SK-N-SH (cell line): ENCODE measurements at regions not wholly inside any gene's neighbourhood (a gene's known extent, or its start where the extent isn't known, plus 50 kb on each side); places are given as distances from the start of the nearest gene placed in this dataset.

ENCODE experiments used
- CTCF ChIA-PET: fragments of 300-600, 350-600 bp; formaldehyde crosslinking; extraction: SDS; loops from one replicate; lab custom pipeline; 2021; lab: Yijun Ruan, JAX
- POLR2A ChIA-PET: fragments of 350-600 bp; sonication (Branson Sonifier 250); formaldehyde crosslinking; extraction: SDS; loops from one replicate; lab custom pipeline; 2020; ENCODE audit warnings: antibody characterized with exemption, inconsistent platforms; lab: Yijun Ruan, JAX
- DNase-seq: peaks from one replicate; pipeline ENCODE4 v3.0.0; 2012
- H2AFZ ChIP-seq: fragments of 200-600 bp; sonication (generic); 2 replicates; pipeline ENCODE4 v1.8.1; 2016; ENCODE audit warnings: antibody characterized with exemption, mild to moderate bottlenecking, low read depth
- H3F3A ChIP-seq: fragments of 200-600 bp; sonication (generic); replicated peaks from 2 replicates; pipeline ENCODE3; 2016; ENCODE audit warnings: antibody characterized with exemption, mild to moderate bottlenecking; ENCODE audit not compliant: insufficient read depth
- H3K27ac ChIP-seq, 2 experiments: fragments of 200-500 bp in 1 of 2; fragments of 200-600 bp in 1 of 2; sonication (Bioruptor generic) in 1 of 2; sonication (generic), shearing (Covaris generic) in 1 of 2; 2 replicates each; pipeline versions ENCODE4 v1.5.1 to v1.6.1; 2014 to 2016; ENCODE audit warnings: low read depth in 2 of 2, inconsistent platforms in 1 of 2, low read length in 1 of 2, mild to moderate bottlenecking in 1 of 2, mixed read lengths in 1 of 2
- H3K27me3 ChIP-seq: fragments of 200-600 bp; sonication (generic), shearing (Covaris generic); 2 replicates; pipeline ENCODE4 v1.6.1; 2016; ENCODE audit warnings: mixed run types; ENCODE audit not compliant: insufficient read depth
- H3K36me3 ChIP-seq, 2 experiments: fragments of 200-500 bp in 1 of 2; fragments of 200-600 bp in 1 of 2; sonication (Bioruptor generic) in 1 of 2; sonication (generic) in 1 of 2; replicated peaks in 1 of 2; 2 replicates each; pipeline versions ENCODE3 to v1.5.1; 2014 to 2016; ENCODE audit warnings: low read length in 1 of 2, mild to moderate bottlenecking in 1 of 2; ENCODE audit not compliant: insufficient read depth in 2 of 2, control insufficient read depth in 1 of 2
- H3K4me1 ChIP-seq, 2 experiments: fragments of 200-500 bp in 1 of 2; fragments of 200-600 bp in 1 of 2; sonication (Bioruptor generic) in 1 of 2; sonication (generic), shearing (Covaris generic) in 1 of 2; 2 replicates each; pipeline versions ENCODE4 v1.5.1 to v1.6.1; 2014 to 2016; ENCODE audit warnings: low read depth in 1 of 2, low read length in 1 of 2, mixed run types in 1 of 2; ENCODE audit not compliant: insufficient read depth in 2 of 2, control insufficient read depth in 1 of 2
- H3K4me2 ChIP-seq: fragments of 200-600 bp; sonication (generic), shearing (Covaris generic); 2 replicates; pipeline ENCODE4 v1.6.1; 2017; ENCODE audit warnings: mixed run types
- H3K4me3 ChIP-seq, 2 experiments: fragments of 200-500 bp in 1 of 2; fragments of 200-600 bp in 1 of 2; sonication (Bioruptor generic) in 1 of 2; sonication (generic), shearing (Covaris generic) in 1 of 2; 2 replicates each; pipeline versions ENCODE4 v1.5.1 to v1.8.1; 2014 to 2016; ENCODE audit warnings: low read depth in 2 of 2, inconsistent platforms in 1 of 2, low read length in 1 of 2, mild to moderate bottlenecking in 1 of 2, mixed read lengths in 1 of 2, moderate library complexity in 1 of 2
- H3K79me2 ChIP-seq: fragments of 200-600 bp; sonication (generic); 2 replicates; pipeline ENCODE4 v1.8.1; 2017; ENCODE audit warnings: mild to moderate bottlenecking; ENCODE audit not compliant: insufficient read depth
- H3K9ac ChIP-seq: fragments of 200-600 bp; sonication (generic); 2 replicates; pipeline ENCODE4 v1.6.1; 2017; ENCODE audit warnings: mixed run types
- H3K9me2 ChIP-seq: fragments of 200-600 bp; sonication (generic); 2 replicates; pipeline ENCODE4 v1.6.1; 2017; ENCODE audit warnings: mixed run types
- H3K9me3 ChIP-seq: fragments of 200-600 bp; sonication (generic); 2 replicates; pipeline ENCODE4 v1.6.1; 2017; ENCODE audit warnings: mixed run types, mild to moderate bottlenecking, moderate library complexity
- H4K20me1 ChIP-seq: fragments of 200-600 bp; sonication (generic); 2 replicates; pipeline ENCODE4 v1.6.1; 2017; ENCODE audit warnings: mild to moderate bottlenecking, mixed run types; ENCODE audit not compliant: insufficient read depth
- FOXM1 ChIP-seq: IDR thresholded peaks from 2 replicates; pipeline ENCODE4 v1.4.0; 2012; ENCODE audit warnings: low read depth, mild to moderate bottlenecking
- GABPA ChIP-seq: IDR thresholded peaks from 2 replicates; pipeline ENCODE4 v1.4.0; 2012; ENCODE audit warnings: low read depth, mild to moderate bottlenecking
- JUND ChIP-seq: IDR thresholded peaks from 2 replicates; pipeline ENCODE4 v1.4.0; 2012
- MAX ChIP-seq: IDR thresholded peaks from 2 replicates; pipeline ENCODE4 v1.4.0; 2012; ENCODE audit warnings: low read depth
- MEF2A ChIP-seq: IDR thresholded peaks from 2 replicates; pipeline ENCODE4 v1.4.0; 2012; ENCODE audit warnings: low read depth, borderline replicate concordance
- NFIC ChIP-seq: IDR thresholded peaks from 2 replicates; pipeline ENCODE4 v1.4.0; 2012; ENCODE audit warnings: borderline replicate concordance
- NRF1 ChIP-seq: IDR thresholded peaks from 2 replicates; pipeline ENCODE4 v1.6.1; 2012; ENCODE audit warnings: low read depth, mild to moderate bottlenecking, low read length
- PBX3 ChIP-seq: IDR thresholded peaks from 2 replicates; pipeline ENCODE4; 2012
- POLR2AphosphoS5 ChIP-seq: IDR thresholded peaks from 2 replicates; pipeline ENCODE4 v1.6.1; 2012; ENCODE audit warnings: low read depth, low read length
- REST ChIP-seq: IDR thresholded peaks from 2 replicates; pipeline ENCODE4 v1.6.1; 2012; ENCODE audit warnings: mild to moderate bottlenecking, low read depth, low read length, moderate library complexity
- RXRA ChIP-seq: IDR thresholded peaks from 2 replicates; pipeline ENCODE4 v1.4.0; 2012; ENCODE audit warnings: low read depth, mild to moderate bottlenecking, borderline replicate concordance
- SIN3A ChIP-seq: IDR thresholded peaks from 2 replicates; pipeline ENCODE4 v1.6.1; 2012; ENCODE audit warnings: low read depth, mild to moderate bottlenecking, low read length, moderate library complexity, borderline replicate concordance
- TCF12 ChIP-seq: IDR thresholded peaks from 2 replicates; pipeline ENCODE4 v1.4.0; 2012
- WGBS: methylation state at CpG from one replicate; pipeline ENCODE4 v1.1.6; 2017; ENCODE audit warnings: low lambda C conversion rate; 5-methylcytosine and 5-hydroxymethylcytosine counted together

- Histone ChIP-seq H3K27me3 (no peaks in the 10 kb centered on the region), H3K9ac (no peak overlapping the region), H3K4me1 (no peaks in the 10 kb centered on the region)
- TF ChIP-seq RXRA (no peak), REST (no peak), GABPA (no peak)
- TF ChIP-seq, all 33 proteins: peak for 0
- H3F3A ChIP-seq = no peaks in the 10 kb centered on the region
- no peak for DNase-seq
- H3K4me2 ChIP-seq = no peak overlapping the region
- H3K27ac ChIP-seq = no peak overlapping the region
- H3K36me3 ChIP-seq = no peaks in the 10 kb centered on the region
- no peaks in the 10 kb centered on the region for H3K79me2 ChIP-seq
- POLR2A ChIA-PET = no interaction called here
- H2AFZ ChIP-seq = no peak overlapping the region
- H4K20me1 ChIP-seq = no peaks in the 10 kb centered on the region
- no peaks in the 10 kb centered on the region for H3K9me2 ChIP-seq
- no peaks in the 10 kb centered on the region for H3K9me3 ChIP-seq
- H3K4me3 ChIP-seq = no peak overlapping the region
- CTCF ChIA-PET = no interaction called here
Measured at GRCh38 chr22:34878171-34878570, 187.8 kb upstream of the ISX start.

GRCh38 chr22:34879001-34879400 is 187.0 kb upstream of the ISX start:
- Histone ChIP-seq H3K27me3 (no peaks in the 10 kb centered on the region), H3K27ac (no peak overlapping the region), H3K9me3 (no peaks in the 10 kb centered on the region), H3K9ac (no peak overlapping the region), H3F3A (no peaks in the 10 kb centered on the region), H3K4me3 (no peak overlapping the region), H3K4me2 (no peak overlapping the region), H3K9me2 (no peaks in the 10 kb centered on the region), H3K4me1 (no peaks in the 10 kb centered on the region), H2AFZ (no peak overlapping the region), H3K79me2 (no peaks in the 10 kb centered on the region), H4K20me1 (no peaks in the 10 kb centered on the region), H3K36me3 (no peaks in the 10 kb centered on the region)
- TF ChIP-seq JUND (no peak), GABPA (no peak), SIN3A (no peak)
- POLR2A ChIA-PET = no interaction called here
- no peak for DNase-seq
- CTCF ChIA-PET = no interaction called here
- 3% methylated on average over 2 of the region's 3 CpGs for WGBS

- no peaks in the 10 kb centered on the region for H4K20me1 ChIP-seq
- H3K9ac ChIP-seq = no peak overlapping the region
- H3K4me1 ChIP-seq = no peaks in the 10 kb centered on the region
- CTCF ChIA-PET = no interaction called here
- 0% methylated on average over 1 of the region's 1 CpG for WGBS
- no peaks in the 10 kb centered on the region for H3K36me3 ChIP-seq
- H3K9me3 ChIP-seq = no peaks in the 10 kb centered on the region
- POLR2A ChIA-PET = no interaction called here
- H2AFZ ChIP-seq = no peak overlapping the region
- DNase-seq = no peak
- no peaks in the 10 kb centered on the region for H3K79me2 ChIP-seq
- H3F3A ChIP-seq = no peaks in the 10 kb centered on the region
- H3K9me2 ChIP-seq = no peaks in the 10 kb centered on the region
- no peaks in the 10 kb centered on the region for H3K27me3 ChIP-seq
- no peak overlapping the region for H3K27ac ChIP-seq
- TF ChIP-seq NRF1 (no peak), MEF2A (no peak), REST (no peak), NFIC (no peak), POLR2AphosphoS5 (no peak), TCF12 (no peak), MAX (no peak), FOXM1 (no peak), PBX3 (no peak)
- no peak overlapping the region for H3K4me2 ChIP-seq
- no peak overlapping the region for H3K4me3 ChIP-seq
Measured at GRCh38 chr22:34880662-34881061, 185.3 kb upstream of the ISX start.
